OCI-LY7 (cell line): ENCODE measurements at regions not wholly inside any gene's neighbourhood (a gene's known extent, or its start where the extent isn't known, plus 50 kb on each side); places are given as distances from the start of the nearest gene placed in this dataset.

Experiments used
- BruUV-seq: library from RNA; stranded (reverse); fragments of 400-500 nt; replicated peaks from 2 replicates; lab custom pipeline; 2021; lab: Mats Ljungman, UMichigan
- CTCF ChIA-PET: fragments of 300-600 bp; sonication (Branson Sonifier 250); formaldehyde crosslinking; loops from one replicate; lab custom pipeline; 2022; ENCODE audit warnings: antibody characterized with exemption; ENCODE audit not compliant: unreplicated experiment; lab: Charles Lee
- POLR2A ChIA-PET: fragments of 300-600 bp; sonication (Branson Sonifier 250); formaldehyde crosslinking; loops from one replicate; lab custom pipeline; 2022; ENCODE audit warnings: antibody characterized with exemption; lab: Charles Lee
- DNase-seq: peaks from one replicate; pipeline ENCODE4 v3.0.0-alpha.2; 2015; ENCODE audit warnings: low spot score
- H2AFZ ChIP-seq: fragments of 200-600 bp; sonication (generic), shearing (Covaris generic); 2 replicates; pipeline ENCODE4 v1.6.1; 2014; ENCODE audit warnings: mild to moderate bottlenecking, antibody characterized with exemption, low read length, moderate library complexity
- H3K27ac ChIP-seq: fragments of 200-600 bp; sonication (generic); 2 replicates; pipeline ENCODE4 v1.5.1; 2014; ENCODE audit warnings: mixed run types, low read depth, mild to moderate bottlenecking, moderate library complexity, low read length, inconsistent platforms; ENCODE audit not compliant: poor library complexity, severe bottlenecking
- H3K36me3 ChIP-seq: fragments of 200-600 bp; sonication (generic); 2 replicates; pipeline ENCODE4 v1.6.1; 2014; ENCODE audit warnings: mild to moderate bottlenecking, antibody characterized with exemption, low read length, moderate library complexity, mixed read lengths; ENCODE audit not compliant: insufficient read depth
- H3K4me1 ChIP-seq: fragments of 200-600 bp; sonication (generic); 2 replicates; pipeline ENCODE4 v1.5.1; 2014; ENCODE audit warnings: mild to moderate bottlenecking, low read length; ENCODE audit not compliant: insufficient read depth, poor library complexity, severe bottlenecking
- H3K4me2 ChIP-seq: fragments of 200-600 bp; sonication (generic); 2 replicates; pipeline ENCODE4 v1.6.1; 2014; ENCODE audit warnings: mild to moderate bottlenecking, low read length
- H3K4me3 ChIP-seq: fragments of 200-600 bp; sonication (generic); 2 replicates; pipeline ENCODE4 v1.5.1; 2014; ENCODE audit warnings: mild to moderate bottlenecking, low read depth, low read length; ENCODE audit not compliant: poor library complexity, severe bottlenecking
- H3K79me2 ChIP-seq: fragments of 200-600 bp; sonication (generic); 2 replicates; pipeline ENCODE4 v1.6.1; 2016; ENCODE audit warnings: low read depth, mild to moderate bottlenecking, low read length, moderate library complexity, mixed read lengths; ENCODE audit not compliant: insufficient read depth
- H3K9me2 ChIP-seq: fragments of 200-600 bp; sonication (generic); 2 replicates; pipeline ENCODE4 v1.6.1; 2016; ENCODE audit warnings: mild to moderate bottlenecking, low read length, mixed read lengths; ENCODE audit not compliant: insufficient read depth
- H3K9me3 ChIP-seq: fragments of 200-600 bp; sonication (generic); 2 replicates; pipeline ENCODE4 v1.6.1; 2014; ENCODE audit warnings: mild to moderate bottlenecking, mixed run types, low read length, mixed read lengths
- H4K20me1 ChIP-seq: fragments of 200-600 bp; sonication (generic); 2 replicates; pipeline ENCODE4 v1.6.1; 2014; ENCODE audit warnings: mild to moderate bottlenecking, antibody characterized with exemption, low read length, moderate library complexity, mixed read lengths; ENCODE audit not compliant: insufficient read depth
- EZH2phosphoT487 ChIP-seq: fragments of 200-600 bp; sonication (generic); IDR thresholded peaks from 2 replicates; pipeline ENCODE4 v1.6.1; 2018; ENCODE audit warnings: low read depth, borderline replicate concordance, mild to moderate bottlenecking, mixed run types, antibody characterized with exemption, low read length, moderate library complexity, mixed read lengths
- intact Hi-C: fragments of 100-400 bp; cut with micrococcal nuclease; formaldehyde crosslinking; loops from one replicate; pipeline ENCODE4 v1.10.0; 2022; ENCODE audit not compliant: unreplicated experiment
- TF ChIP-seq, protein P1 (sequence below): fragments of 200-600 bp; sonication (generic); conservative IDR thresholded peaks from 2 replicates; pipeline ENCODE4 v1.5.1; 2014; ENCODE audit warnings: mild to moderate bottlenecking, antibody characterized with exemption, low read length, moderate library complexity, mixed read lengths

DNA sequence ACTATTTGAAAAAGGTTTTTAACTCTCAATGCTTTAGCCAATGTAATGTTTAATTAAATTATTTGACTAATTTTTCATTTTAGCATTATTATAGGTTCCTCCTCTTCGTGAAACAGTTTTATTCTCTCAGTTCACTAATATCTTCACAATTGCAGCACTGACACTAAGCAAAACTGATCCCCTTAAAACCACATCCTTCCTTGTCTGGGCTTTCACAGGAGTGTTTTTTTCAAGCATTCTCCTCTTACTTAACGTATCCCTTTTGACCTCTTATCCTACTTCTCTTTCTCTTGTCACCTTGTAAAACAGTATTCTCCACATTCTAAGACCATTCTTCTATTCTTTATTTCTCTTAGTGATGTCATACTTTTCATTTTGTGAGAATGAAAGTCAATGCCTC is 112.8 kb downstream of the DSC3 start:
- no peak for TF ChIP-seq EZH2phosphoT487
- TF ChIP-seq, protein P1, sequence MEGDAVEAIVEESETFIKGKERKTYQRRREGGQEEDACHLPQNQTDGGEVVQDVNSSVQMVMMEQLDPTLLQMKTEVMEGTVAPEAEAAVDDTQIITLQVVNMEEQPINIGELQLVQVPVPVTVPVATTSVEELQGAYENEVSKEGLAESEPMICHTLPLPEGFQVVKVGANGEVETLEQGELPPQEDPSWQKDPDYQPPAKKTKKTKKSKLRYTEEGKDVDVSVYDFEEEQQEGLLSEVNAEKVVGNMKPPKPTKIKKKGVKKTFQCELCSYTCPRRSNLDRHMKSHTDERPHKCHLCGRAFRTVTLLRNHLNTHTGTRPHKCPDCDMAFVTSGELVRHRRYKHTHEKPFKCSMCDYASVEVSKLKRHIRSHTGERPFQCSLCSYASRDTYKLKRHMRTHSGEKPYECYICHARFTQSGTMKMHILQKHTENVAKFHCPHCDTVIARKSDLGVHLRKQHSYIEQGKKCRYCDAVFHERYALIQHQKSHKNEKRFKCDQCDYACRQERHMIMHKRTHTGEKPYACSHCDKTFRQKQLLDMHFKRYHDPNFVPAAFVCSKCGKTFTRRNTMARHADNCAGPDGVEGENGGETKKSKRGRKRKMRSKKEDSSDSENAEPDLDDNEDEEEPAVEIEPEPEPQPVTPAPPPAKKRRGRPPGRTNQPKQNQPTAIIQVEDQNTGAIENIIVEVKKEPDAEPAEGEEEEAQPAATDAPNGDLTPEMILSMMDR = no peak
- H2AFZ ChIP-seq = no peak overlapping the region
- no TSS peak for BruUV-seq
- no peak overlapping the region for H3K27ac ChIP-seq
- POLR2A ChIA-PET = no interaction called here
- no peak overlapping the region for H3K4me2 ChIP-seq
- no peaks in the 10 kb centered on the region for H3K36me3 ChIP-seq
- DNase-seq = no peak
- H3K79me2 ChIP-seq = no peaks in the 10 kb centered on the region
- intact Hi-C loops = no loop called here
- H3K9me3 ChIP-seq = no peaks in the 10 kb centered on the region
- H3K4me3 ChIP-seq = no peak overlapping the region
- H4K20me1 ChIP-seq = no peaks in the 10 kb centered on the region
- H3K9me2 ChIP-seq = no peaks in the 10 kb centered on the region
- H3K4me1 ChIP-seq = no peaks in the 10 kb centered on the region
- CTCF ChIA-PET = no interaction called here

DNA sequence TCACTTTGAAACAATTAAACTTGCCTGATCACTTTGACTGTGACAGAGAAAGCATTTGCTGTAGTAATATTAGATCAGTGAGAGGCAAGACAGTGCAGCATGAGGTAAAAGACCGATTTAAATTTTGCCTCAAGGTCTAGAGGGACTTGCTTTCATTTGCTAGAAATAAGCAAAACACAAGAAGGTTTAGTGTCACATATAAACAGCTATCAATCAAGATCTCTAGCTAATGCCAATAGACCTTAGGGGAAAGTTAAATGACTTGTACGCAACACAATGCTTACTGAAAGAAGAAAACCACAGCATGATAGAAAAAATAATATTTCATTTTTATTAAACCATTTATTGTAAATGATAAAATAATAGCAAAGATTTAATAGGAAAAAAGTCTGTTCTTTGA is 113.5 kb downstream of the DSC3 start:
- no TSS peak for BruUV-seq
- Histone ChIP-seq H3K9me3 (no peaks in the 10 kb centered on the region), H2AFZ (no peak overlapping the region), H3K4me1 (no peaks in the 10 kb centered on the region), H4K20me1 (no peaks in the 10 kb centered on the region), H3K9me2 (no peaks in the 10 kb centered on the region), H3K4me3 (no peak overlapping the region), H3K4me2 (no peak overlapping the region), H3K27ac (no peak overlapping the region), H3K79me2 (no peaks in the 10 kb centered on the region), H3K36me3 (no peaks in the 10 kb centered on the region)
- ChIA-PET CTCF (no interaction called here), POLR2A (no interaction called here)
- no peak for DNase-seq
- intact Hi-C loops = no loop called here
- TF ChIP-seq, protein P1 = no peak
- no peak for TF ChIP-seq EZH2phosphoT487

DNA sequence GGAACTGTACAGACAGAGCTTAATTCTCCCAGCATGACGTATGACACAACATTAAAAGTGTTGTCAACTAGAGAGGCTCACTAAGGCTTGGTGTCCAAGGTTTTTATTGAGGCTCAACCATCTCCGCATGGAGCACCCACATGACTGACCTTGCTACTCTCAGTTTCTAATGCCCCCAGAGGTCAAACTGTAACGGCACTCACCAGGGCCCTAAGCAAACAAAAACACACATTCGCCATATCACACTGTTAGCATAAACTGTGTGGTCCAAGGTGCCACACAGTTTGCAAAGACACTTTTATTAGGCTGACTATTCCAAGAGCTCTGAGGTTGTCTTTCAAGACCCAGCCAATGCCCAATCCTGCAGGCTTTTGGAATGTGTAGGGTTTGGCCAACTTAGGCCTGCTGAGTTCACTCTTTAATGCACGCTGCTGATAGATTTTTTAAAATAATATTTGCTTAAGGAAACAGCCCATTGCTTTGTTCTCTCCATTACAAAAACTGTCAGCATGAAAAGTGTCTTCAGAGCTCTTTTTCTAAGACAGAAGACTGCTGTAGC is 114.9 kb downstream of the DSC3 start:
- Histone ChIP-seq H3K9me2 (no peaks in the 10 kb centered on the region), H3K27ac (no peak overlapping the region), H3K4me3 (no peak overlapping the region), H2AFZ (no peak overlapping the region), H3K4me1 (no peaks in the 10 kb centered on the region), H3K9me3 (no peaks in the 10 kb centered on the region), H3K36me3 (no peaks in the 10 kb centered on the region), H3K4me2 (no peak overlapping the region), H3K79me2 (no peaks in the 10 kb centered on the region), H4K20me1 (no peaks in the 10 kb centered on the region)
- DNase-seq = no peak
- TF ChIP-seq, protein P1 = no peak
- no peak for TF ChIP-seq EZH2phosphoT487
- intact Hi-C loops = no loop called here
- POLR2A ChIA-PET = no interaction called here
- BruUV-seq = no TSS peak
- CTCF ChIA-PET = no interaction called here
